HG03469 (cell line): ENCODE measurements at regions not wholly inside any gene's neighbourhood (a gene's known extent, or its start where the extent isn't known, plus 50 kb on each side); places are given as distances from the start of the nearest gene placed in this dataset.

ENCODE experiments used
- ATAC-seq: cut with Tn5 transposase; IDR thresholded peaks from one replicate; pipeline ENCODE4 v1.9.1; 2021; ENCODE audit warnings: mild to moderate bottlenecking, moderate library complexity, moderate number of reproducible peaks; ENCODE audit not compliant: unreplicated experiment

DNA sequence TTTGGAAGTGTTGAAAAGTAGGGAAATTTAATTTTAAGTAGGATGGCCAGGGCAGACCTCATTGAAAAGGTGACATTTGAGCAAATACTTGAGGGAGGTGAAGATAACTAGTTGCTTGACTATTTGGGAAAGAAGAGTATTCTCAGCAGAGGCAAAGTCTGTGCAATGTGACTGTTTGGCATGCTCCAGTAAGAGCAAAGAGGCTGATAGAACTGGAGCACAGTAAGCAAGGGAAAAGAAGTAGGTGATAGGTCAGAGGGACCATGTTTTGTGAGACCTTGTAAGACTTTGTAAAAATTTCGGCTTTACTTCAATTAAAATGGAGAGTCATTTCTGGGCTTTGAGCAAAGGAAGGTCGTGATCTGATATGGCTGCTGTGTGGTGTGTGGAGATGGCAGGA lies 335.8 kb downstream of the ZIC1 start:
- no peak for ATAC-seq

DNA sequence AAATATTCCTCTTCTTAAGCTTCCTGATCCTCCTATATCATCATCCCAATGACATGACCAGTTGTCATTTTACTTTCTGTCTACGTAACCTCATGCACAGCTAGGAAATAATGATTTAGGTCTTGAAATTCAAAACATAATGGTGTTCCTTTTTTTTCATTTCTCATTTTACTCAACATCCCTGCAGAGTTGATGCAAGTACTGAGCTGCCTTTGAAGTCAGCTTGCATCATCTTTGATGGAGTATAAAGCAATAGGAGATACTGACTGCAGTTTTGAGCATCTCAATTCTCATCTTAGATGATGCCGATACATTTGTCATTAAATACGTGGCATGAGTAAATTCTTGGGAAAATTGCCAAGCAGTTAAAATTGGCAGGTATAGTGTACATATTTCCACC lies 346.1 kb downstream of the ZIC1 start:
- no peak for ATAC-seq

DNA sequence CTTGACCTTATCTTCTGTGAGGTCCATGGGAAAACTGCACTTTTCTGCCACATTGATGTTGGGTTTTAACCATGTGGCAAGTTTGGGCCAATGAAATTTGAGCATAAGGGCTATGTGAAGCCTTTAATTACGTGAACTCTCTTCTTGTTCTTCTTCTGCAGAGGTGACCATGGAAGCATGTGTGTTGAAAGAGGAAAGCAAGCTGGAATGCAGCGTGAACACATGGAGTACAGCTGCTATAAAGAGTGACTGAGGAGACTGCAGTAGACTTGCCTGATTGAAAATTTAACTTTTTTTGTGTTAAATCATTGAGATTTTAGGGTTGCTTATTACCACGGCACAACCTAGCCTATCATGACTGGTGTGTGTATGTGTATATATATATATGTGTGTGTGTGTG lies 347.3 kb downstream of the ZIC1 start:
- no peak for ATAC-seq

DNA sequence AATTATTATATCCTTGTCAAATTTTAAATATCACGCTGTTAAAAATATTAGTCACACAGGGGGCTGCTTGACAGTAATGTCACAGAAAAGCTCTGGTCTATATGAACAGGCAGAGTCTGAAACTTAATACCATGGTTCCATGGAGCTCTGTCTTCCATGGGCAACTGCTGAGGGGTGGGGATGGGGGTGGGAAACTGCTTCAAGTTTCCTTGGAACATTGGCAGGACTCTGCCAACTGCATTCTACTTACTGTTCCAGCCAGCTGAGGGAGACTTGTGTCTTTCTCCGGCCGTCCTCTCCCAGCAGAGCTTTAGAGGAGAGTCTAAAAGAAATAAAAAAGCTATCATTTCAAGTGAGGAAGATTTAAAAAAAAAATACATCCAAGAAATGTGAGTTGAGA lies 348.7 kb downstream of the ZIC1 start:
- ATAC-seq = no peak

DNA sequence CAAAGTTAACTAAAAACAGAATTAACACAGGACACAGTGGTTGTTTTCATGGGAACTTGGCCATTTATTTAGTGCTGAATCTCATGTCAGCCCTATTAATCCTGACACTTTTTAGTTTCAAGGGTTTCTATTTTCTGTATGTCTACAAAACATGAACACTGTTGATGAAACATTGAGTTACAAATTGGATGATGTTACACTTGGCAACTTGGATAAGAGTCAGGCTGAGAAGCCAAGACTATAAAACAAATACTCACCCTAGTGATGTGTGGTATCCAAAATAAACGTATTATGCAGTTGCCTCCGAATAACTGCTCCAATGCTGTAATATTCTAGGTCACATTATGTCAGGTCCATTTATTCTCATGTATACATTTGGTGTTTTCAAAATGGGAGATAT lies 349.6 kb downstream of the ZIC1 start:
- no peak for ATAC-seq

DNA sequence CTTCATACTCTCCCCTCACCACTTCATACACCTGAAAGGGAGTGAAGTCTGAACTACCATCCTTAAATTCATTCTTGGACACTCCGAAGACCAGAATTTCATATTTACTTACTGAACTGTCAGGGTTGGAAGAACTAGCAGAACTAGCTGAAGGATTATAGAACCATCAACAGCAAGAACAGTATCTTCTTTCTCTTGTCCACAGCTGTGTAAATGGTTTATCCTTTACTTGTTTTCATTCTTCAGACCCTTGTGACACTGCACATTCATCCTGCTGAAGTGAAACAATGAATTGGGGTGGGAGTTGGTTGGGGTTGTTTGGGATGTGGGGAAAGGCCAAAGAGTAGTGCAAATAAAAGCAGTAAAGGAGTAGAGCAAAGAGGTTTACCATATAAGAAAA lies 350.9 kb downstream of the ZIC1 start:
- ATAC-seq = no peak

DNA sequence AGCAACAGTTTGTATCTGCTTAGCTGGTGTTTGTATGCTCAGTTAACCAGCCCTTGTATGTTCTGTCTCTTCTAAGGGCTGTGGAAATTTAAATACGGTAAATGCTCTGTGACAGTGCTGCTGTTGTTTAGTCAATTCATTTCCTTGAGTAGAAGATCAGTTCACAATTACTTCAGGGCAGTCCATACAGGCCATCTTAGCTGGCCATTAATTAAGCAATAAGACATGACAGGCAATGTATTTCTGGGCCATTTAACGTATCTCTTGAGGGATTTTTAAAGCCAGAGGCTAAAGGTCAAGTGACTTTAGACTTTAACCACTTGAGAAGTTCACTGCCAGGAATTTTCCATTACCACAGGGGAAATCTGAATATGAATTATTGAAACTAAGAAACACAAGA lies 351.8 kb downstream of the ZIC1 start:
- ATAC-seq = no peak

DNA sequence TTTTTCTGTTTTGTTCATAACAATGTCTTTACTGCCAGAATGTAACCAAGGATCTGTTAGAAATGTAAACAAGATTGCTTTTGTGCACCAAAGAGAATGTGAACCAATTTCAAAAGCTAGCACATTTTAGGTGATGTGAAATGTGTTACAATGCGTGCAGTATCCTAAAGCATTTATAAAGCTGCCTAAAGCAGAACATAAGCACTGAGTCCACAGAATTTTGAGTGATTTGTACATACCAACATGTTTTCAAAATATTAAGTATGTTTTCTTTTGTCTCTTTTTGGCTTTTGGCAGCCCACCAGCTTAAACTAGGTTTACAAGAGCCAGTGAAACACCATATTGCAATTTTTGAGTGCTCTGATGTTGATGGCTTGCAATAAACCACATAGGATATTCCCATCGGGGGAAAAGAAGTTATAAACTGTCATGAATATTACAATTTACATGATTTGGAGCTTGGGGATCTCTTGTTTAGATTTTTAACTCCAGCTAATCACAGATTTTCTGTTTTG lies 364.0 kb downstream of the ZIC1 start:
- ATAC-seq = no peak

DNA sequence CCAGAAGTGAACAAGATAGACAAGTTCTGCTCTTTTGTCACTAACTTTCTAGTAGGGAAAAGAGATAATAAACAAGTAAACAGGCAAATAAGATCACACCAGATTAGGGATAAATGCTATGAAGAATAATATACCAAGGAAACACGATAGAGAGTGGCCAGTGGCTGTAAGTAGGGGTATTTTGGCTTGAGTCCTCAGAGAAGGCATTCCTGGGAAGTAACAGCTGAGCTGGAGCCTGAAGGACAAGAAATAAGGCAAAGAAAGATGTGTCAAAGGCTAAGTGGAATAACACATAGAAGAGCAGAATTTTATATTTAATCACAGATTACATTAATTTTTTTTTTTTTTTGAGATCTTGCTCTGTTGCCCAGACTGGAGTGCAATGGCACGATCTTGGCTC lies 366.2 kb downstream of the ZIC1 start:
- ATAC-seq = no peak

DNA sequence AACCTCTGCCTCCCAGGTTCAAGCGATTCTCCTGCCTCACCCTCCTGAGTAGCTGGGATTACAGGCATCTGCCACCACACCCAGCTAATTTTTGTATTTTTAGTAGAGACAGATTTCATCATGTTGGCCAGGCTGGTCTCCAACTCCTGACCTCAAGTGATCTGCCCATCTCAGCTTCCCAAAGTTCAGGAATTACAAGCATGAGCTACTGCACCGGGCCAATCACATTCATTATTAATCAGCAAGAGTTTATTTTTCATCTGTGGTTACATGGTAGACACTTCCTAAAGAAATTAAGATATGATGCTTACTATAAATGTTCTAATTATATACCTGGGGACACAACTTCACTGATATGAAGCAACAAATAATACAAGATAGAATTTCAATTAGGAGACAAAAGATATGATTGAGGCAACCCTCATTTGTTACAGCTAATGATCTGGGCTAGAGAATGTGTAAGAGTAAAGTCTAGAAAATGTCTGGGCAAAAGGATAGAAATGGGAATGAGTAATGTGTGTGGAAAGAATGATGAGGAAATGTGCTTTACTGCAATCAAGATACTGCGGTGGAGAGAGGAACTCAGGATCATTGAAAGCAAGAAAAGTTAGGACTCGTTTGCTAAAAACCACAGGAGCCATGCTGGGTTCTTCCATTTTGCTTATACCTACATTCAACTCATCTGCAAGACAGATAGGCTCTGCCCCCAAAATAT lies 366.8 kb downstream of the ZIC1 start:
- ATAC-seq = no peak

DNA sequence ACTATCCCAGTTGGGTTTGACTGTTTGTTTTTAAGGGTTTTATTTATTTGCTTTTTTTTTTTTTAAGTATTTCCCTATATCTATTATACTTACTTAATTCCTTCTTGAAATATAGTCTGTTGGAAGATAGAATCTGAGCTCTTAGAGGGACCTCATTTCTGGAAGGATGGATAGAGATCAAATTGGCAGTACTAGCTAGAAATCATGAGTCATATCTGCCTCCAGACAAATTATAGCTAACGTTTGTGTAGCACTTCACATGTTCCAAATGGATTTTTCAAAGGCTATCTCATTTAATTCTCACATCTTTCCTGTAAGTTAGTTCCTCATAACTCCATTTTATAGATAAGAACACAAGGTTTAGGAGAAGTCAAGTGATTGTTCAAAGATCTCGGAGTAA lies 384.7 kb downstream of the ZIC1 start:
- ATAC-seq = no peak

DNA sequence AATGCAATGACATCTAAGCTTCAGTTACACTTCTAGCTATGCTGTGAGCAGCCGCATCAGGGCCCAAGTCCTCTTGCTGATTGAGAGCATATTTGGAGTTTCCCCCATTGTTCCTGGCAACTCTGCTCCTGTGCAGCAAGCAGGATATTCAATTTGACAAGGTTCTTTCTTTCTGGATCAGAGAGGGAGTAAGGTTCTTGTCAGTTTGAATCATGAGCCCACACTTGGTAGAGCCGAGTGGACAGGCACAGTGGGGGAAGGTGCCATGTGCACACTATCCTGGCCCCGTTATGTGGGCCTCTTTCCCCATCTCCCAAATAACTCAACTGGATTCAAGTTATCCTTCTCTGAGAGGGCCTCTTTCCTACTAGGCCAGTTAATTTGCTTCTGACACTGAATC lies 385.4 kb downstream of the ZIC1 start:
- no peak for ATAC-seq

DNA sequence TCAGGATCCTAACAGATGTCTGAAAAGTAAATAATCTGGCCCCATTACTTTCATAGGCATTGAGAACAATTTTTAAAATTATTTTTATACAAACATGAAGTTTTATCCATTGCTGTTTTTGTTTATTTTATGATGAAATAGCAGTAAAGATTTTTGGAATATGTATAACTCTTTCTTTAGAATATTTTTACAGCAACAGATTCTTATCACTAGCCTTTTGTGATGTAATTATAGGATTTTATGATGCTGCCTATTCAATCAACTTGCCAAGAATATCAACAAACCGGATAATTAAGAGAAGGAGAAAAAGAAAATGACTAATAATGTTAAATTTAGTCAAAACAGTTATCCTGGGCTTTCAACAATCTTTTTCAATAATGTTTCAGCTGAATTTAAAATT lies 386.3 kb downstream of the ZIC1 start:
- ATAC-seq = no peak

DNA sequence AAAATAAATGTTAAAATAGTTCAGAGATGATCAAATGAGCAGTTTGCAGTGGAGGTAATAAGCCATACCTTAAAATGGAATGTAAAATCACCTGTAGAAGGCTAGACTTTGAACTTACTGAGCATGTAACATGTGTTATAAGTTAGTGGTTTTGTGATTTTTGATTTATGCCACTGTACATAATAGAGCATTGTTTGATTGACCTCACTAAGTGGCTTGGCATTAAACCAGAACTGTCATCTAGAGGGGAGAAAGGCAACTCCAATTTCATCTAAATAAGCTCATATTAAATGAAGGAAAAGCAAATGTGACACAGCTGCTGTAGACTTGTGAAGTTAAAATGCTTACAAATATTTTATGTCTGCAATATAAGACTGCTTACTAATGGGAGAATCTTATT lies 387.9 kb downstream of the ZIC1 start:
- ATAC-seq = no peak

DNA sequence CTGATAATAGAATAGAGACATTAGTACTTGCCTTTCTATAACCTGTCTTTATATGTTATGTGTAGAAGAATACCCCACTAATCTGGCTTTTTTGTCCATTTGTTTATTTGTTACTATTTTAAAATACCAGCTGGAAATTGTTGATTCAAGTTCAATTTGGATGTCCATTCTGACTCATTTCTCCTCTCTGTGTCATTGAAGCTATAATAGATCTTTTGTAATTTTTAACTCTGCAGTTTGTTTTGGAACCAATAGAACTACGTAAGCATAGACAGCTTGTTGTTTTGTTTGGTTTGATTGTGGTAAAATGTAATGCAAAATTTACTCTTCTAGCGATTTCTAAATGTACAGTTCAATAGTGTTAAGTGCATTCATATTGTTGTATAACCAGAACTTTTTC lies 390.4 kb downstream of the ZIC1 start:
- ATAC-seq = no peak

DNA sequence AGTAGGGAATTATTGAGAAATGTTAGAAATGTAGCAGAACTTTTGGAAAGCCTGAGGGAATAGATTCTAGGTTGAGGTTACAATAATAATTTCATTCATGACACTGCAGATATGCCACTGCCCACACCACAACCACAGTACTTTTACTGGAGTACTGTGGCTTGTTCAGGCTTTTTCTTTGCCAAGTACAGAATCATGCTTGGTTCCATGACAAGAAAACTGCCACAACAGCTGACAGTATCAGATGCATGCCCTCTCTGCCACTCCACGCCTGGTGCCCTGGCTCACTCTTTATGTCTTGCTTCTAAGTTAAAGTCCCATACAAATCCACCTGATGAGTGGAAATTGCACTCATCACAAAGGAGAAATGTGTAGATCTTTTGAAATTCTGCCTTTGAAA lies 398.6 kb downstream of the ZIC1 start:
- no peak for ATAC-seq

DNA sequence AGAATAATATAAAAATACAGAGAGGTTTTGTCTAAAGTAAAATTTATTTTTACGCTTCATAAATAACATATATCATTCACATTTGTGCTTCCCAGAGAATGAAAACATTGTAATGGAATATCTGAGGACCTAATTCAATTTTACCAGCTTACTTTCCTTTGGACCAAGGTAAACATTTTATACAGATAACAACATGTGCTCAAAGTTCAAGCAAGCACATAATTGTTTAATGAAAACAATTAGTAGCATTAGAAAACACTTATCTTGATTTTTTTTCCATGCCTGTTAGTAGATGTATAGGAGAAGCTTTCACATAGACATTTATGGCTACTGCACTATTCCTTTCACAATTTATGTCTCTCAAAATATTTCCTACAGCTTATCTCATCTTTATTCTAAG lies 400.0 kb downstream of the ZIC1 start:
- ATAC-seq = no peak

DNA sequence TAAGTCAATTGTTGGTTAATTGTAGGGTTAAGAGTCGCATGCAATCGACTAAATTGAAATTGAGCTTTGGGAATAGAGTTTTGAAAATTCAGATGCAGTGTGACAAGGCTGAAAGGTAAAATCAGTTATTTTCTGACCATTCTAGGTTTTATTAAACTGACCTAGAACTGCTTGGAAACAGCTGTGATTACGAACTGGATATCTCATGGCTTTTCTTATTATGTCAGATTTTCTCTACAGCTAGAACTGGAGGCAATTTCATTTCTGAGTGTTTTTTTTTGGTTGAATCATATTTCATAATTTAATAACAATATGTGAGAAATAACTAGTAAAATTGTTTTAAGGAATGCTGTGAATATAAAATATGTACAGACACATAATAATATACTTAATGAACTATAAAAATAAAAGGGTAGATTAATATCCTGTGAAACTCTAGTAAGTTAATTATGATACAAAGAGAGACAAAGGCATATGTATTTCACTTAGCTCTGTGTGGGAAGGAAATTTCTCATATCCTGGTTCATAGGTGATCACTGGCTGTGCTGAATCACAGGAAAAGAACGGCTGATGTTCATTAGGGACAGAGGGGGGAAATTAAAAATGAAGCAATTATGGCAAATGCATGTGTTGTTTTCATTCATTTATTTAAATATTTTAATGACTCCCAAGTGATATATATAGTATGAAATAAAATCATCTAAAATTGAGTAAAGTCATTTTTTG lies 403.2 kb downstream of the ZIC1 start:
- no peak for ATAC-seq

DNA sequence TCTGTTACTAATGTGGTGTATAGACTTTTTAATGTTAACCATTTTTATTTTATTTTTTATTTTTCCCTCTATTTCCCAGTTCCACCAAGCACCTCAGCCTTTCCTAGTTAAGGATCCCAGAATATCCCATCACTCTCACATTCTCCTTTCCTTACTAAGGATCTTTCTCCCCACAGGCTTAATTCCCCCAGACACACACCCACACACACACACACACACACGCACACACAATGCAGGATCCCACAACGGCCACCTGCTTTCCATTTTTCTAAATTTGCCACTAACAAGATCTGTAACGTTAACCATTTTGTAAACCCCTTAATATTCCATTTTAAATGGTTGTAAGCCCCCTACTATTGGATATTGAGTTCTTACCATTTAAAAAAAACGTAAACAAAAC lies 404.1 kb downstream of the ZIC1 start:
- ATAC-seq = no peak

DNA sequence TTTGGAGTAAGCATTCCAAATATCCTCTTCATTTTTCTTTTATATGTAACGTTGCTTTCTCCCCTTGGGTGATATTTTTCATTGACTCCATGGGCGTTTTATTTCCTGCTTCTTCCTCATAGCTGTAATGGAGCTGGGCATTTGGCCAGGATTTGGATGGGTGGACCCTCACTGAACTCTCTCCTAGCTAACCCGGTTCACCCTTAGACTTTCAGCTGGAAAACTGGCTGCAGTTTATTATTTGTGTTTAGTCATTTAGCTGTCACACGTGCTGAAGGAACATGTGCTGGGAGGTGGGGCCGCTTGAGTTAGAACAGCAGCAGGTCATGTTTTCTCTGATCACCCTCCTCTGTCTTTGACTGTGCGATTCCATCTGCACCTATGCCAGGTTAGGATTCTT lies 407.6 kb downstream of the ZIC1 start:
- no peak for ATAC-seq

DNA sequence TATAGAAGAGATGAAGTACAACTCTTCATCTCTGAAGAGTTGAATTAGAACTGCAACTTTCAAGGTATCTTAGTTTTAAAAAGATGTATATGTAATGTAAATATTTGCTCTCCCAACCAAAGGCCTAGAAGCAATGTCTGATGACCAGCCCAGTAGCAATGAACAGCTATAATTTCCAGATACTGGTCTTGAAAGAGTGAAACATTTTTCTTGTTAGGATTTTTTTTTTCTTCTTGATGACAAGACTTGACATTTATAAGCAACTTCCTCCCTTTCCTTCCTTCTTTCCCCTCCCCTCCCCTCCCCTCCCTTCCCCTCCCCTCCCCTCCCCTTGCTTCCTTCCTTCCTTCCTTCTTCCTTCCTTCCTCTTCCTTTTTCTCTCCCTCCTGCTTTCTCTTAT lies 423.4 kb downstream of the ZIC1 start:
- no peak for ATAC-seq

DNA sequence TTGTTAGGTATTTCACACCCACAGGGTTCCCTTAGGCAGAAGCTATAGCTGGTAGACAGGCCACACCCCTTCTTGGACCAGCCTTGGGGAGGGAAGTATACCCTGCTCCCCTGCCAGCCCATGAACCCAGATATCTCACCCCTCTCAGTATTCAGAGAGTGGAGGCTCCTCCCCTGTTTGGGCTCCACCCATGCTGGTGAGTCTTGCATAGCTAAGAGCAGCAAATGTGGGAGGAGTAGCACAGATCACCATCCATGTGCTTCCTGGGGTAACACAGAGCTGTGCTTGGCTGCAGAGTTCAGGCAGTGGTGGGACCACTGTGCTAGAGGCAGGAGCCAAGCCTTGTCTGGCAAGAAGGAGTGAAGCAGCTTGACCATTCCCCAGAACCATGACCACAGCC lies 427.2 kb downstream of the ZIC1 start:
- no peak for ATAC-seq

DNA sequence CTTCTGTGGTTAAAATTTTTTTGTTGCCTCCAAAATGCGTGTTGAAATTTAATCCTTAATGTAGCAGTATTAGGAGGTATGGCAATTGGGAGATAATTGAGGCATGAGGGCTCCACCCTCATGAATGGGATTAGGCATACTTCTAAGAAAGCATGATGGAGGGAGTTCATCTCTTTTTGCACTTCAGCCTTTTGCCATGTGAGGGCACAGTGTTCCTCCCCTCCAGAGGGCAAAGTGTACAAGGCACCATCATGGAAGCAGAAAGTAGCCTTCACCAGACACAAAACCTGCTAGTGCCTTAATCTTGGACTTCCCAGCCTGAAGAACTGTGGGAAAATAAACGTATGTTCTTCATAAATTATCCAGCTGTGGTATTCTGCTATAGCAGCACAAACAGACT lies 429.5 kb downstream of the ZIC1 start:
- no peak for ATAC-seq
